NT2/D1 (cell line): ENCODE measurements at regions not wholly inside any gene's neighbourhood (a gene's known extent, or its start where the extent isn't known, plus 50 kb on each side); places are given as distances from the start of the nearest gene placed in this dataset.

Experiments used
- DNase-seq: peaks from one replicate; pipeline ENCODE4 v3.0.0-alpha.2; 2011; ENCODE audit warnings: low read depth, low spot score
- H3K27me3 ChIP-seq: 2 replicates; pipeline ENCODE4 v1.6.0; 2011; ENCODE audit warnings: mild to moderate bottlenecking; ENCODE audit not compliant: insufficient read length, insufficient read depth
- H3K36me3 ChIP-seq: 2 replicates; pipeline ENCODE4 v1.6.1; 2011; ENCODE audit warnings: mild to moderate bottlenecking, low read length, mixed read lengths; ENCODE audit not compliant: insufficient read depth, insufficient read length
- H3K4me1 ChIP-seq: 2 replicates; pipeline ENCODE4 v1.5.1; 2011; ENCODE audit not compliant: insufficient read depth, insufficient read length
- H3K4me3 ChIP-seq: 2 replicates; pipeline ENCODE4 v1.5.1; 2011; ENCODE audit warnings: low read depth; ENCODE audit not compliant: insufficient read length
- H3K9ac ChIP-seq: 2 replicates; pipeline ENCODE4 v1.6.0; 2011; ENCODE audit warnings: low read depth; ENCODE audit not compliant: insufficient read length
- H3K9me3 ChIP-seq: 2 replicates; pipeline ENCODE4 v1.5.1; 2011; ENCODE audit warnings: mild to moderate bottlenecking, low read length; ENCODE audit not compliant: insufficient read depth
- SUZ12 ChIP-seq: IDR thresholded peaks from 2 replicates; pipeline ENCODE4 v1.6.1; 2011; ENCODE audit not compliant: insufficient read length, insufficient read depth; ENCODE audit errors: extremely low read depth
- YY1 ChIP-seq: IDR thresholded peaks from 2 replicates; pipeline ENCODE4 v1.6.1; 2011; ENCODE audit not compliant: insufficient read length, insufficient read depth
- ZNF274 ChIP-seq: IDR thresholded peaks from 2 replicates; pipeline ENCODE4 v1.6.1; 2011; ENCODE audit warnings: mild to moderate bottlenecking, low read depth, low read length

DNA sequence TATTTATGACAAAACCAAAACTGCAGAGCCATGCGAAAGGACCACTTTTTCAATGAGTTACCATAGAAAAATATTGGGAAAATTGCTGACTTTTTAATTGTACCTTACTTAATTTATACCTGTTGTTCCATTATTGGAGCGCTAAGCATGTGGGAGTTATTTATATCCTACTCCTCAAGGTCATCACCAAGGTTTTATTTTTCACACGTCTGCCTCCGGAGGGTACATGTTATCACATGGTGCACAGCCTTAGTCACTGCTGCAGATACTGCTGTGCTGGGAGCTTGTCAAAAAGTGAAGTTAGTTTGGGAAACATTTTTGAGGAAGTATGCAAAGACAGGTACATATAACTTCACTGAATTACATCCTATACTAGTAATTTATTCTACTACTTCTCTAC lies 1444.3 kb downstream of the AACS start:
- no peak overlapping the region for H3K4me3 ChIP-seq
- TF ChIP-seq SUZ12 (no peak), YY1 (no peak), ZNF274 (no peak)
- H3K9me3 ChIP-seq = no peaks in the 10 kb centered on the region
- no peak overlapping the region for H3K9ac ChIP-seq
- no peak for DNase-seq
- no peaks in the 10 kb centered on the region for H3K27me3 ChIP-seq
- H3K4me1 ChIP-seq = no peaks in the 10 kb centered on the region
- no peaks in the 10 kb centered on the region for H3K36me3 ChIP-seq

GRCh38 chr12:126510630-126511029 lies 1445.4 kb downstream of the AACS start:
- Histone ChIP-seq H3K9me3 (no peaks in the 10 kb centered on the region), H3K4me3 (no peak overlapping the region), H3K27me3 (no peaks in the 10 kb centered on the region), H3K9ac (no peak overlapping the region), H3K36me3 (no peaks in the 10 kb centered on the region), H3K4me1 (no peaks in the 10 kb centered on the region)
- no peak for TF ChIP-seq ZNF274
- no peak for TF ChIP-seq SUZ12
- TF ChIP-seq YY1 = no peak
- no peak for DNase-seq

DNA sequence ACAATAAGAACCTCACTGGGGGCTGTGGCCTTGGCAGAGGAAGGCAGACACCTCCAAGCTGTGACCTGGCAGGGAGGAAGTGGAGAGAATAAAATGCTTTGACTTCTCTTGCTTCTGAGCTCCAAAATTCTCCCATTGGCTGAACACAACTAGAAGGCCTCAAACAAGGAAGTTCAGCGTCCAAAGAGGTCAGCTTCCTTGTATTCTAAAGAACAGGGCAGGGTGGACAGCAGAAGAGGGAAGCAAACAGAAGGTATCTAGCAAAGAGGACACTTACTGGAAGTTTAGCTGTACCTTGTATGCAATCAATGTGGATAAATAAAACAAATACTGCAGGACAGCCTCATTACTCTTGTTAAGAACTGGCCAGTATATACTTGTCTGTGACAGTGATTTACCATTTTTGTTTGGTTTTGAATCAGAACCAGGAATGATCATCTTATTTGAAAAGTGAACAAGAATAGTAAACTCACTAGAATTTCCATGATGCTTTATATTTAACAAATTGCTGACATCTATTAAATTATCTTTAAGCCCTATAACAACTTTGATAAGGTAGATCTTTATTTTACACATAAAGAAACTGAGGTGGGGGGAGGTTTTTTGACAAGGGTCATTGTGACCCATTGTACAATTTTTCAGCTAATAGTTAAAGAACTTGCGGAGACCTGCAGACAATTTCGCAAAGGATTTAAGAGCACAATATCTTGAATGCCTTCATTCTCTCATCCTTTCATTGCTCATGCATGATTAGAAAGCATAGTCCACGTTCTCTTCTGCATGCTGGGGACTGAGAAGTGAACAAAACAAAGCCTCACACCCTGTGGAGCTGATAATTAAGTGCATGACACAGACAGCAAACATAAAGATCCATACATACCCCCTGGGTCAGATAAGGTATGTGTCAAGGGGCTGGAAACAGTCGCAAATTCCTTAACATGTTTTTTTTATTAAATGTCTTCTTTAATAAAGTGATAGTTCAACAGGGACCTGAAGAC lies 1448.0 kb downstream of the AACS start:
- DNase-seq = no peak
- Histone ChIP-seq H3K27me3 (no peaks in the 10 kb centered on the region), H3K4me1 (no peaks in the 10 kb centered on the region), H3K4me3 (no peak overlapping the region), H3K9ac (no peak overlapping the region), H3K36me3 (no peaks in the 10 kb centered on the region), H3K9me3 (no peaks in the 10 kb centered on the region)
- TF ChIP-seq ZNF274 (no peak), YY1 (no peak), SUZ12 (no peak)

DNA sequence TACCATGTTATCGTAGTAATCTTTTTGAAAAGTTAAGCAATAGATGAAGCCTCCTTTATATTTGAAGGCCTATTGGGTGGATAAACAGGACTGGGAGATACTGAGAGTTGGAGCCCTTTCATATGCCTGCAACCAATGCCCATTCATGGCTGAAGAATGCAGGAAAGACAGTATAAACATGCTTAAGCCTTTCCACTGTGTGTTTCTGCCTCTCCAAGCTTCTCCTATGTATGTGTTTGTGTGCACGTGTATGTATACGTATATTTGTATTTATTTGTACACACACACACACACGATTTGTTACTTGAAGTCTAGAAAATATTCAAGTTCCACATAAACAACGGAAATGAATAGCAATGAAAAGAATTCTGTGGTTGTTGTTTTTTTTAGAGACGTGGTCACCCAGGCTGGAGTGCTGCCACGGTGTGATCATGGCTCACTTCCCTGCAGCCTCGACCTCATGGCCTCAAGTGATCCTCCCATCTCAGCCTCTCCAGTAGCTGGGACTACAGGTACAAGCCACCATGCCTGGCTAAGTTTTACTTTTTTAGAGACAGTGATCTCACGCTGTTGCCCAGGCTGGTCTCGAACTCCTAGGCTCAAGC lies 1453.5 kb downstream of the AACS start:
- Histone ChIP-seq H3K4me3 (no peak overlapping the region), H3K4me1 (no peaks in the 10 kb centered on the region), H3K27me3 (no peaks in the 10 kb centered on the region), H3K9me3 (no peaks in the 10 kb centered on the region), H3K36me3 (no peaks in the 10 kb centered on the region), H3K9ac (no peak overlapping the region)
- no peak for DNase-seq
- no peak for TF ChIP-seq YY1
- no peak for TF ChIP-seq SUZ12
- no peak for TF ChIP-seq ZNF274

DNA sequence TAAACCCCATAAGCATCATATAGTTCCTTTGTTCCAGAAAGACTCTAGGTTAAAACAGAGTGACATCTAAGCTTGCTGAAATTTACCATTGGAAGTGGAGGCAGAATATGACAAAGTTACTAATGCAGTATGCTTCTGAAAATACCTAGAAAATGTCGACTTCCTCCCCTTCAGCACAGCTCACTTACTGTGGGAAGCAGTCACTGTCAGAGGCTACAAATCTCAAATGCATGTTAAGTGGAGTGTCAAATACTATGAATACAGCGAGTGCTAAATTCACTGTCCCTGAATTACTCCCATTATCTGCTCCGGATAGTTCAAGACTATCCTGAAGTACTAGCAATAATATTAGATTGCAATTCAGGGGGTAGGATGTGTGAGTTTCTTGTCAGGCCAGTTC lies 1454.6 kb downstream of the AACS start:
- Histone ChIP-seq H3K4me1 (no peaks in the 10 kb centered on the region), H3K9ac (no peak overlapping the region), H3K27me3 (no peaks in the 10 kb centered on the region), H3K9me3 (no peaks in the 10 kb centered on the region), H3K36me3 (no peaks in the 10 kb centered on the region), H3K4me3 (no peak overlapping the region)
- no peak for DNase-seq
- TF ChIP-seq YY1 (no peak), SUZ12 (no peak), ZNF274 (no peak)

DNA sequence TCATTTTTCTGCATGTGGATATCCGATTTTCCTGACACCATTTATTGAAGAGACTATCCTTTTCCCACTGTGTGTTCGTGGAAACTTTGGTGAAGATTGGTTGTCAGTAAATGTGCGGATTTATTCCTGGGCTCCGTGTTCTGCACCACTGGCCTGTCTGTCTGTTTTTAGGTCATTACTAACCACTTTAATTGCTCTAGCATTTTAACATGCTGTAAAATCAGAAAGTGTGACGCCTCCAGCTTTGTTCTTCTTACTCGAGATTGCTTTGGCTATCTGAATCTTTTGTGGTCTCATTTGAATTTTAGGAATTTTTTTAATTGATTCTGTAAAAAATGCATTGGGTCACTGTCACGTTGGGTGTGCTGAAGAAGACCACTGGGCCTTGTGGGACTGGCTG lies 1458.7 kb downstream of the AACS start:
- Histone ChIP-seq H3K9ac (no peak overlapping the region), H3K36me3 (no peaks in the 10 kb centered on the region), H3K4me3 (no peak overlapping the region), H3K4me1 (no peaks in the 10 kb centered on the region), H3K9me3 (no peaks in the 10 kb centered on the region), H3K27me3 (no peaks in the 10 kb centered on the region)
- TF ChIP-seq YY1 (no peak), SUZ12 (no peak), ZNF274 (no peak)
- DNase-seq = no peak

GRCh38 chr12:126534495-126534894 lies 1469.3 kb downstream of the AACS start:
- no peak overlapping the region for H3K4me3 ChIP-seq
- no peaks in the 10 kb centered on the region for H3K4me1 ChIP-seq
- H3K36me3 ChIP-seq = no peaks in the 10 kb centered on the region
- H3K9ac ChIP-seq = no peak overlapping the region
- H3K27me3 ChIP-seq = no peaks in the 10 kb centered on the region
- TF ChIP-seq ZNF274 (no peak), YY1 (no peak), SUZ12 (no peak)
- no peak for DNase-seq
- H3K9me3 ChIP-seq = no peaks in the 10 kb centered on the region
